ENCODE measurements at regions not wholly inside any gene's neighbourhood (a gene's known extent, or its start where the extent isn't known, plus 50 kb on each side); places are given as distances from the start of the nearest gene placed in this dataset.

DNA sequence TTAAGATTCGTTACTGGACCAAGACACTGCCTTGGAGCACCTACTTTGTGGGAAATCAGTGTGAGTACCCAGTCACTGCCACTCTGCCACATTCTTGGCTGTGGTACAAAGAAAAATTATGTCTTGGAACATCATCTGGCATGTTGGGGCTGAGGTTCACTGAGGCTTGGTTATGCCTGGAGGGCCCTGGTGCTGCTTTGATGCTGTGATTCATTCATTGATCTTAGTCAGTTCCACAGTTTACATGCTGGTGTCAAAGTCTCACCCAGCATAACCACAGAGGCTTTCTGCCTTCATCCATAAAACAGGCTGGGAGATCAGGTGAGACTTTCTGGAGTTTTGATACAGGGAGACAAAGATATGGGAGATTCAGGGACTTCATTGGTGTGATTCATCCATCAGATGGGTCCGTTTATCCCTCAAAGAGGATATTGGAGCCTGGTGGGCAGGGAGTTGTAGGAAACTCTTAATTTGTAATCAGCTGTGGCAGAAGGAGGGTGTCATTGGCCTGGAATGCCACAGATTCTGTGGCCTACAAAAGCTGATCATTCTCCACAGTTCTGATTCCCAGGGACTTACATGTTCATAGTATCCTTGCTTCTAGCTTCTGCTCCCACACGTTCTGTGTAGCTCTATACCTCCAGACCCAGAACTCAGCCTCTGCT lies 322.5 kb downstream of the PMP22 start:
- Mint-ChIP-seq H3K36me3 (no peaks in the 10 kb centered on the region), H3K9me3 (no peaks in the 10 kb centered on the region), H3K27ac (no peak overlapping the region)
- no peak for DNase-seq (ENCODE audit: low spot score in 2 of 2)
- peak in 1 of 2 donors; percentile 49 for ATAC-seq

DNA sequence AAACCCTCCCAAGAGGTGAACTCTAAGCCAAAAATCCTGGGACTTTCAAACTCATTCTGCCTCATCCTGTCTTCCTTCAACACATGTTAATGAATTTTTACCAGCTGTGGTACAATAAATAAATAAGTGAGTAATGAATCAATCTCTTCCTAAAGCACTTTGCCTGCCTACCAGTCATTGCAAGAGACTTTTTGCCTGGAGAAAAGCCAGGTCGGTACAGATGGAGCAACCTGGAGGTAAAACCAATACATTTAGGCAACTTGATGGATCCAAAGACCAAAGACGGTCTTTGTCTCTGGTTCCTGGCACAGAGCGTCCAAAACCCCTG lies 324.2 kb downstream of the PMP22 start:
- no peak overlapping the region for H3K27ac Mint-ChIP-seq
- DNase-seq (ENCODE audit: low spot score in 2 of 2) (no peak), ATAC-seq (no peak)
- no peaks in the 10 kb centered on the region for H3K36me3 Mint-ChIP-seq
- no peaks in the 10 kb centered on the region for H3K9me3 Mint-ChIP-seq

DNA sequence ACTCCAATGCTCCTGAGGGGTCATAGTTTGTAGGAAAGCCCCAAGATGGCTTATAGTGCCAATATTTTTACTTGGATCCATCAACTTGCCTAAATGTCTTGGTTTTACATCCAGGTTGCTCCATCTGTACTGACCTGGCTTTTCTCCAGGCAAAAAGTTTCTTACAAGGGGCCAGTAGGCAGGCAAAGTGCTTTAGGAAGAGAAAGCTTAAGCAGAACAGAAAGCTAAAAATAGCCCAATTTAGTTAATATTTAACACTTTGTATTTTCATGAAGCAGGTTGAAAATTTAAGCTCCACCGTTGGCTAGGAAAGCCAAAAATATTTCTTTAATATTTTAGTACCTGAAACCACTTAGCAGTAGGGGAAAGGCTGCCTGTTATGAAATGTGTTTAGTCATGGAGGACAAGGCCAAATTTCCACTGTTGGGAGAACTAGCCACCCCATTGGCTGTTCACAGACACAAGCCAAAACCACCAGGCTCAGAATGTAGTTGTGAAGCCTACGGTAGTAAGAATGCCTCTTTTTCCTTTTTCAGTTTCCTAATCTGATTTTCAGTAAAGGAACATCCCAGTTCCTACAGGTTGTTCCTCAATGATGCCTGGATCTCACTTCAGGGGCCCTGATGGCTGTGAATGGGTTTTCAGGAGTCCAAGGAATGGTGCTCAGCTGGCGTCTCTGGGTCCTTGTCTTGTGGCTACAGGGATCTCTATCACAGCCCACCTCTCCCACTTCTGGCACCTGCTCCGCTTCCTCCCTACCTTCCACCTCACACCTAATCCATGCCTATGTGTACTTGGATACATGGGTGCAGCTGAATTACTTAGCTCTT lies 324.8 kb downstream of the PMP22 start:
- no peak for ATAC-seq
- no peaks in the 10 kb centered on the region for H3K9me3 Mint-ChIP-seq
- H3K27ac Mint-ChIP-seq, result no peak overlapping the region
- no peak for DNase-seq (ENCODE audit: low spot score in 2 of 2)
- no peaks in the 10 kb centered on the region for H3K36me3 Mint-ChIP-seq

DNA sequence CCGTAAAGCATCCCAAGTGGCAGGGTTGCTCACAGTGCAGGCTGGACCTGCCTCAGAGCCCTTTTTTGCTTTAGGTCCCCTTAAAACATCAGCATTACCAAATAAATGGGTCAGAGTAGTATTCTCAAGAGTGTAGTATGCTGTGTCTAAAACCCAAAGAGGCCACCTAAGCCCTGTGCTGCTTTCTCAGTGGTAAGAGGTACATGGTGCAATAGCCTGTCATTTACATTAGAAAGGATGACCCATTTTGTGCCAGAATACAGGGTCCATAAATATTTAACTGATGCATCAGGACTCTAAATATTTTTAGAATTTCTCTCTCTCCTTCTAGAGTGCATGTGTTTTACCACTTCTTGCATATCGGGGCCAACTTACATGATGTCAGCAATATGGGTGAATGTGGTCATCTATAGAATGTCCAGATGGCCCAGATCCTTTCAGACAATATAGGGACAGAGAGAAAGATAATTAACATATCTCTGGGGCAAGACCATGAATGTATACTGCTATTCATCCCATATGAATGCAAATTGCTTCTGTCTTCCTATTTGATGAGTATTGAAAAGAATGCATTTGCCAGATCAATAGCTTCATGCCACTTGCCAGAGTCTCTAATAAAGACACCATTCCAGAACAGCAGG lies 329.2 kb downstream of the PMP22 start:
- no peaks in the 10 kb centered on the region for H3K36me3 Mint-ChIP-seq
- no peak overlapping the region for H3K27ac Mint-ChIP-seq
- DNase-seq (ENCODE audit: low spot score in 2 of 2), result no peak
- no peaks in the 10 kb centered on the region for H3K9me3 Mint-ChIP-seq
- no peak for ATAC-seq

DNA sequence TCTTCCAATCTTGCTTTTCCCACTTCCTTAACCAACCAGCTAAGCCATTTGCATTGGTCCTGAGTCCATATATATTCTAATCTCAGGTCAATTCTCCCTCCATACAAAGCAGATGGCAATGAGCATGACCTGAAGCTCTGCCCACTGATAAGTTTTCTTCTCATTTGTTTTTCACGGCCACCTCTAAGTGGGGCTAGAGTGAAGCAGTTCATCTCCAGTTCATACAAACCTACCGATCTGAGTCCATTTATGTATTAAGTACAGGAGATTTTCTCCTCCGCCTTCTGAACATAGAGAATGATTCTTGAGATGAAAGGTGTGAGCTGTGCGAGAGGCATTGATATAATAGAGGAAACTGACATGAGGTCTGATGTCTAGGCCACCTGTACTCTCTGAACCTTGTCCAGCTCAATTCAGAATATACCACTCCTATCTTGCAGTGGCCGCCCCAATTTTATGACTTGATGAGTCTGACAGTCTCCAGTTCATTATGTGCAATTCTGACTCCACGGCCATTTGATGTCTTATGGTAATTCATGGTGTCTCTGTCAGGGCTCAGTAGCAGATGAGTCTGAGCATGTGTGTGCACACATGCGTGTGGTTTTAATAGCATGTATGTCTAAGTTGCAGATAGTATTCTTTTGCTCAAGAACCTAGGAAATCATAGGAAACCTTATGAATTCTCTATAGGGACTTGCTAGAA lies 329.8 kb downstream of the PMP22 start:
- DNase-seq (ENCODE audit: low spot score in 2 of 2) (no peak), ATAC-seq (no peak)
- H3K27ac Mint-ChIP-seq, result no peak overlapping the region
- H3K9me3 Mint-ChIP-seq, result no peaks in the 10 kb centered on the region
- H3K36me3 Mint-ChIP-seq, result no peaks in the 10 kb centered on the region

DNA sequence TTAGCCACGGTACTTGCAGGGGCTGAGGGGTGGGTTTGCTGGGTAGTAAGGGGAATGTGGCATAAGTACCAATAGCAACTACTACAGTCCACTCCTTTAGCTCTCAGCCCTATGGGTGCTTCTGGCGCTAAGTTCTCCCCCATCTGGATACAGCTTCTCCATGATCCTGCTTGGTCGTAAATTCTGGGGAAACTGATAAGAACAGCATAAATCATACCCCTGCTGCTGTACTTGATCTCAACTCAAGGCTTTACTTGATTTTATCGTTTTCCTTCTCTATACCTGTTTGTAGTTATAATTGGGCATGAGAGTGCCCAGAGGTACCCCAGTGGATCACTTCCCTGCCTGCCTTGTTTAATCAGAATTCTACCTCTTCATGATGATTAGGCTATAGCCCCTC lies 331.4 kb downstream of the PMP22 start:
- DNase-seq (ENCODE audit: low spot score in 2 of 2) (no peak), ATAC-seq (no peak)
- no peak overlapping the region for H3K27ac Mint-ChIP-seq
- no peaks in the 10 kb centered on the region for H3K36me3 Mint-ChIP-seq
- no peaks in the 10 kb centered on the region for H3K9me3 Mint-ChIP-seq

DNA sequence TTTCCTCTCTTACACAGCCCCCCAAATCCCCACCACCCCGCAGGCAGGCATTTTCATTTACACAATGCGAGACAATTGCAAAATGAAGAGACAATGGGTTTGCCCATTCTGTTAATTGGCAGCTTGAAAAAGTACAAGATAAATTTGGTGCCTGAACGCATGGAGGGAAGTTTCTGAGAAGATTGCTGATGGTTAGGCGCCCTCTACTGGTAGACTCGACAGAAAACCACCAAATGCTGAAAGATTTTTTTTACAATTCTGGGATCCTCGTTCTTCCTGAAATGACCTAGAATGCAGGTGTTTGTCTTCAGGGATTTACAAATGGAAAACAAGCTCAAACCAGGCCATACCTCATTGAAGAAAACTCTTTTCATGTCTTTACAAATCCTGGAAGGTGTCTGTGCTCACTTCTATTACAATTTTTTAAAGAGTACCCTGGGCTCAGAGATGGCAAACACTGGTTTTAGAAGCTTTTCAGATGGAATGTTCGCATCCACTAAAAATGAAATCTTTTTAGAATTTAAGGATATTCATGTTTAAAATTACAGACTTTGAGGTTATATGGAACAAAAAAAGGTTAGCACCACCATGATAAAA lies 338.5 kb downstream of the PMP22 start:
- DNase-seq (ENCODE audit: low spot score in 2 of 2) (peak in 1 of 2 donors; percentile 46), ATAC-seq (no peak)
- H3K36me3 Mint-ChIP-seq, result no peaks in the 10 kb centered on the region
- H3K9me3 Mint-ChIP-seq, result no peaks in the 10 kb centered on the region
- H3K27ac Mint-ChIP-seq, result no peak overlapping the region

DNA sequence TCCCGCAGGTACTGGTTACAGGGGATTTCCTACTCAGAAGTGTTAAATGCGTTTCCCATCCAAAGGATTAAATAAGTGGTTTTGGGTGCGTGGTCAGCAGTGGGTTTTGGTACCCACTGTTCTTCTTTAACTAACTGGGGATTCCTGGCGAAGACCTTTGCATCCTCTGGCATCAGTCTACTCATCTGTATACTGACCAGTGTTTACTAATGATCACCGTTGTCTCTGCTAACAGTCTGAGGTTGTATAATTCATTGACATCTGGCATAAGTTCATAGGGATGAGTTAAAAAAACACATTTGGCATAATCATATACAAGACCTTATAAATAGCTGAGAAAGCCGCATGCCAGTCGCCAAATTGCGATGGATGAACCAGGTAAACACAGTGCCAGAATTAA lies 339.1 kb downstream of the PMP22 start:
- no peak overlapping the region for H3K27ac Mint-ChIP-seq
- ATAC-seq (no peak), DNase-seq (ENCODE audit: low spot score in 2 of 2) (no peak)
- H3K36me3 Mint-ChIP-seq, result no peaks in the 10 kb centered on the region
- H3K9me3 Mint-ChIP-seq, result no peaks in the 10 kb centered on the region

DNA sequence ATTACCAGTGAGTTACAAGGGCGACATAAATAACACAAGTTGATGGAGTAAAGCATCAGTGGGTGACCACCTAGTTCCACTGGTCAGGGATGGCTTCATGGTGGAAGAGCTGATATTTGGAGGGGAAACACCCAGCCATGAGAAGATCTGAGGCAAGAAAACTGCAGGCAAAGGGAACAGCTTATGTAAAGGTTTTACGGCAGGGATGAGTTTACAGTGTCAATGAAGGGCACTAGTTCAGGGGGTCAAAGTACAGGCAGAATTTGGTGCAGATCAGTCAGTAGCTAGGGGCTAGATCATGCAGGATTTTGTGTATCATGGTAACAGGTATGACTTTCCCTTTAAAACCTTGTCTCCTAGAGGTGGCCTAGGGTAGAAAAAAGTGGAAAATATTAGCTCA lies 339.6 kb downstream of the PMP22 start:
- H3K27ac Mint-ChIP-seq, result no peak overlapping the region
- no peaks in the 10 kb centered on the region for H3K9me3 Mint-ChIP-seq
- DNase-seq (ENCODE audit: low spot score in 2 of 2), result no peak
- no peaks in the 10 kb centered on the region for H3K36me3 Mint-ChIP-seq
- ATAC-seq, result no peak

DNA sequence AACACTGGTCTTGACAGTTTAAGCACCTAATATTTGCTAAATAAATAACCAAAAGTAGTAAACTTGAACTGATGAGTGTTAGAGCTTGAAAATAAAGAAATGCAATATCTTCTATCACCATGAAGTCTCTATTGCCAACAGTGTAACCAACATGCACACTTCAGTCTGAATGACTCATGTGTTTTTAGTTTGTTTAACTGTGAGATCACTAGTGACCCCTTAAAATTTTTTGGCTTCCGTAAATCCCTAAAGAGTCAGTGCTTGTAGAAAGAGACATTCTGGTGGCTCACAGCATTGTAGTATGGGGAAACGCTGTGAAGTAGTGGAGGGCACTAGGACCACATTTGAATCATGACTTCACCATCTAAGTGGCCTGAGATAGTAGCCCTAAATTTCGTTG lies 341.1 kb downstream of the PMP22 start:
- Mint-ChIP-seq H3K27ac (no peak overlapping the region), H3K9me3 (no peaks in the 10 kb centered on the region), H3K36me3 (no peaks in the 10 kb centered on the region)
- ATAC-seq, result no peak
- DNase-seq (ENCODE audit: low spot score in 2 of 2), result no peak

DNA sequence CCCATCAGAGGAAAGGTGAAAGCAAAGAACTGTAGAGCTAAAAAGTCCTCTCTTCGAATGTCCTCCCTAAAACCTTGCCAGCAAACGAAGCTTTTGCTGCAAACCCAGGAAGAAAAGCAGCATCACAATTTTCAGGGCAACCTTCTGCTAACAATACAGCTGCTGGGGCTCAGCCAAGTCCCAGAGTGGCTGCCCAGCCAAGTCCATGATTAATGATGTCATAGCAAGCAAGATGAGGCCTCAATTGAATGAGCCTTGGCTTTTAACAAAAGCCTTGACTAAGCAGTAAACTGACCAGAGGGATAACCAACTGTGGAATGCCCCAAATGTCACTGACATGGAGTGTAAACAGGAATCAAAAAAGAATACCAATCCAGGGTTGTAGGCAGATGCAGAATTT lies 342.7 kb downstream of the PMP22 start:
- Mint-ChIP-seq H3K36me3 (no peaks in the 10 kb centered on the region), H3K27ac (no peak overlapping the region), H3K9me3 (no peaks in the 10 kb centered on the region)
- DNase-seq (ENCODE audit: low spot score in 2 of 2), result no peak
- no peak for ATAC-seq

DNA sequence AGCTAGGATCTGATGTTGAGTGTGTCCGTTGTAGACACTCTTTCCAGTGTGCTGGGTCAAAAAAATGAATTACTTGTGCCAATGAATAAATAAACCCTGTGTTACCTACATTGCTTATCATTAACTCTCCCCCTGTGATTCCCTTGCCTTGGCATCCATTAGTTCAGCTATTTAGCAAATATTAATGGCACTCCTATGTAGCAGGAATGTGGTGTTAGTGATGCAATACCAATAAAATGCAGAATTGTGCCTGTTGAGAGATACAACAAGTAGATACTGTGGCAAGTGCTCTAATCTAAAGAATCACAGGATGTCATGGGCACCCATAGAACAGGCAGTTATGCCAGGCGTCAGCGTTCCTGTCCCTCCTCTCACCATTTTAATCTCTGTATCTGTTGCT lies 343.2 kb downstream of the PMP22 start:
- H3K27ac Mint-ChIP-seq, result no peak overlapping the region
- no peaks in the 10 kb centered on the region for H3K36me3 Mint-ChIP-seq
- no peak for DNase-seq (ENCODE audit: low spot score in 2 of 2)
- no peaks in the 10 kb centered on the region for H3K9me3 Mint-ChIP-seq
- no peak for ATAC-seq

DNA sequence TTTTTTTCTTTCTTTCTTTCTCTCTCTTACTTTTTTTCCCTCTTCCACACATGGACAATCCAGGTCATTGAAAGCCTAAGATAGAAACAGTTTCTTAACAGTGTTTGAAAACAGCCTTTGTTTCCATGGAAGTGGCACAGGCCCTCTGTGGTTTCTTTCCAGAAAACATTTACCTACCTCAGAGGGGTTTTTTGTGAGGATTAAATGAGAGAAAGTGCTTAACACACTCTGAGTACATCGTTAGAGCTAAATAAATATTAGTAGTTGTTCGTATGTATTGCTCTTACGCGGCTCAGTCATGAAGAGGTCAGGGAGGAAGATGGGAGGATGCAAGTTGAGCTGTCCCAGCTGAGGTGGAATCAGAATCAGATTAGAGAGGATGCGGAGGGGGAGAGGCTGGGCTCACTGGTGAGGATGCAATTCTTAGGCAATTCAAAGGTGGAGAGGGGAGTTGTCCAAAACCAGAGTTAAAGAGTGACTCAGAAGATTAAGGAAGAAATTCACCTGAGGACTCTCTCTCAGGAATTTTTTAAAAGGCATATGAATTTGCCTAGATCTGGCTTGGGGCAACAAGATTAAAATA lies 345.4 kb downstream of the PMP22 start:
- H3K9me3 Mint-ChIP-seq, result no peaks in the 10 kb centered on the region
- no peak overlapping the region for H3K27ac Mint-ChIP-seq
- ATAC-seq (no peak), DNase-seq (ENCODE audit: low spot score in 2 of 2) (no peak)
- H3K36me3 Mint-ChIP-seq, result no peaks in the 10 kb centered on the region

DNA sequence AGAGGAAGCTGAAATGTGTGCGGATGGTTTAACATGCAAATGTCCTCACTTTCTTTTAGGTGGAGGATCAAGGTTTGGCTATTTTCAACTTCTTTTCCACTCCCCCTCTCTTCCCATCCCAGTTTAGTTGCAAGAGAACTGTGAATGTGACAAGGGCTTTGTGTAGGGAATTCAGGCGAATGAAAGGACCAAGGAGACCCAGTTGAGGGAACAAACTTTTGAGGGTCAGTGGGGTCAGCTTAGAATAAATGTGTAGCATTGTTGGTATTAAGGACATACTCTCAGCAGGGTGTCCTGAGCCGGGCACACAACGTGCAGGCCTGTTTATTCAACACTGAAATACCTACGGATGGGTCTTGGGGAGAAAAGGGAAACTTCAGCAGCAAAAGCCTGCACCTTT lies 346.0 kb downstream of the PMP22 start:
- peaks cover 0 to under 1% of the 10 kb centered on the region in 2 donors for H3K9me3 Mint-ChIP-seq
- no peak overlapping the region for H3K27ac Mint-ChIP-seq
- DNase-seq (ENCODE audit: low spot score in 2 of 2) (no peak), ATAC-seq (no peak)
- H3K36me3 Mint-ChIP-seq, result no peaks in the 10 kb centered on the region

DNA sequence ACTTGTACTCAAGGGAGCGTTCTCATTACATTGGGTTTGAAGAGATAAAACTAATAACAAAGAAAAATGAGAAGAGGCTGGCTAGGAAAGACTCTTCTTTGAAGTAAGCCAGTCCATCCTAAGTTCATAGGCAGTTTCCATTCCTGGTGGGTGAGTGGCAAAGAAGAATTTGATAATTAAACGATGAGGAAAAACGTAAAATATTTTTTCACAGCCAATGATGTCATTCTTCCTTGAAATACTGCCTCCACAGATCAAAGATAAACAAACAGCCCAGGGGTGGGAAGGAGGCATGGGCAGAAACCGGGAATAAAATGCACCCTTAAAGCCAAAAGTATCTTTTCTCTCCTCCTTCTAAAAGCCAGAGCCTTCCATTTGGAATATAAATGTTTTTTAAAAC lies 346.6 kb downstream of the PMP22 start:
- H3K9me3 Mint-ChIP-seq, result peaks cover 5 to 6% of the 10 kb centered on the region in 2 donors
- ATAC-seq (no peak), DNase-seq (ENCODE audit: low spot score in 2 of 2) (no peak)
- no peaks in the 10 kb centered on the region for H3K36me3 Mint-ChIP-seq
- no peak overlapping the region for H3K27ac Mint-ChIP-seq

DNA sequence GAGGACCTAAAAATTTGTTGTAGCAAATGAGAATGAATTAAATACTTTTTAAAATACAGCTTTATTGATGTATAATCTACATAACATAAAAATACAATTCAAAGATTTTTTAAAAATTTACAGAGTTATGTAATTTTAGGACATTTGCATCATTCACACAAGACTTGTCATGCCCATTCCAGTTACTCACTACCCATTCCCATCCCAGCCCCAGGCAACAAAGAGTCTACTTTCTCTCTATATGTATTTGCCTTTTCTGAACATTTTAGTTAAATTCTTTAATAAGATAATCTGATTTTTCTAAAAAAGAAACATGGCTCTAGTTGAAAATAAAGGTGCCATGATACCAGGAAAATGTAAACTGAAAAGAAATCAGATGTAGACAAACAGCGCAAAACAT lies 354.2 kb downstream of the PMP22 start:
- Mint-ChIP-seq H3K36me3 (peaks cover 5 to 6% of the 10 kb centered on the region in 2 donors), H3K9me3 (peaks cover 11 to 13% of the 10 kb centered on the region in 2 donors), H3K27ac (no peak overlapping the region)
- DNase-seq (ENCODE audit: low spot score in 2 of 2) (no peak), ATAC-seq (no peak)

DNA sequence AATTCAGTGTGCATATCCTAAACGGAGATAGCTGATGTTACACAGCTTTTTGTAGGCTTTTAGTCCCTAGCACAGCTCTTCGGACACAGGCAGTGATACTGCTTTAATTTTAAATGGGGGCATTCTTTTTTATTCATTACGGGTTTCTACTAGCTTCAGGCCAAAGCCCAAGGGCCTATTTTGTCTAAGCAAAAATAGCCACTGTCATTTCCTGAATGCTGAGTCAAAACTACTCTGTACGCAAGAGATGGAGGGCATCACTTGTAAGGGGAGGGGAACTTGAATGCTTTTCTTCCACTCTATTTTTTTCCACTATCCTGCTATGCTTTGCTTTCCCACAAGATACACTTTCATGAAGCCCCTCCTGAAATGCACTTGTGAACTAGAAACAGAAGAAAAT lies 360.7 kb downstream of the PMP22 start:
- H3K27ac Mint-ChIP-seq, result no peak overlapping the region
- H3K9me3 Mint-ChIP-seq, result no peaks in the 10 kb centered on the region
- H3K36me3 Mint-ChIP-seq, result no peaks in the 10 kb centered on the region
- no peak for ATAC-seq
- DNase-seq (ENCODE audit: low spot score in 2 of 2), result no peak
